GF-D8 (cell line): ENCODE measurements at regions not wholly inside any gene's neighbourhood (a gene's known extent, or its start where the extent isn't known, plus 50 kb on each side); places are given as distances from the start of the nearest gene placed in this dataset.
"Not testable (repeated sequence)": the region's sequence is repeated elsewhere in the genome, so short reads cannot be mapped to it uniquely, and the experiment has no call there.

ENCODE experiments used
- DNase-seq: peaks from one replicate; lab custom pipeline; 2025; lab: John Stamatoyannopoulos, UW

DNA sequence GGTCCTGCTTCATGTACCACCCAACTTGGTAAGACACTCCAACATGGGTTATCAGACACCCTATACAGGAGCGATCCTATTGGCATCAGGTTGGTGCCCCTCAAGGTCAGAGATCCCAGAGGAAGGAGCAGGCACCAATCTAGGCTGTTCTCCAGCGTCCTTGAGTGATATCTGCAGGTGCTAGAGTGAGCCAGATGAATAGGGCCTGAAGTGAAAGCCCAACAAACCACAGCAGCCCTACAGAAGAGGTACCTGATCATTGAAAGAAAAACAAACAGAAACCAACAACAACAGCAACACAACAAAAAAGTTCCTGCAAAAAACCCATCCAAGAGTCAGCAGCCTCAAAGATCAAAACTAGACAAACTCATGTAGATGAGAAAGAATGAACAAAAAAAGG is 584.8 kb downstream of the HINT1 start:
- no peak for DNase-seq

DNA sequence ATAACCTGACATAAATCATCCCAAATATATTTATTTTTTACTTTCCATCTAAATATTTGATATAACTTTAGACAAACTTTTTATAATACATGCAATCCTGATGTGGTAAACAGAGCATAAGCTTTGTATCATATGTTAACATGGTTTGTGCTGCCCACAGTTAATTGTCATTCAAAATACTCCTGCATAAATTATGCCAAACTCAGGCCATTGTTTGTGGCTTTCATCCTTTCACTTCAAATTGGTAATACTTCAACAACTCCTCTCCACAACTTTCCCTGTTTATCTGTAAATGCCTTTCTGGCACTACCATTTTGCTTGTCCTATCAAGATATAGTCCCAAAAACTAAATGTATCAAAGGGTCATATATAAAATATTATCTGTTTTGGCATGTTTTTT is 586.7 kb downstream of the HINT1 start:
- DNase-seq = no peak

DNA sequence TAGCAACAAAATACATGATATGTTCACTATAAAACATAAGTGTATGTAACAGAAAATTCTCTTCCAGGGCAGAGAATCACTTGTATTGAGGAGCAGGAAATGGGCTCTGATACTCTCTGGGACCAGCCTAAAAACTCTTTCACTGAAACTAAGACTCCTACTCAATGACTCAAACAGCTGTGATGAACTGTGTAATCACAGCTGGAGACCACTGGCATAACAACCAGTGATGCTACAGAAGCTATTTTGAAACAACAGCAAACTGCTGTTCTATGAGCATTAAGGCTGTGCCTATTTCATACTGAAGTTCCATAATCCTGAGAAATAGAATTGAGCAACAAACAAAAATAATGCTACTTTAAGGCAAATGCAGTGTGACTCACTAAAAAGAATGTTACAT is 594.0 kb downstream of the HINT1 start:
- DNase-seq = no peak

DNA sequence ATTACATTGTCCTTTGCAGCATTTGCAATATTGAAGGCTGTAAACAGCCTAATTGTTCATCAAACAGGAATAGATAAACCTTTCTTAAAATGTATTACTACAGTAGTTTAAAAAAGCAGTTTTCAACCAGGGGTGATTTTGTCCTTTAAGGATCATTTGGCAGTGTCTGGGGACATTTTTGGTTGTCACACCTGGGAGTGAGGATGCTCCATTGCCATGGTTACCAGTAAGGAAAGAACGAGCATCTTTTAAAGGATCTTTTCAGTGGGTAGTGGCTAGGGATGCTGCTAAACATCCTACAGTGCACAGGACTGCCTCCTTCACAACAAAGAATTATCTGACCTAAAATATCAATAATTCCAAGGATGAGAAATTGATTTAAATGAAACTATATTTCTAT is 596.3 kb downstream of the HINT1 start:
- no peak for DNase-seq

DNA sequence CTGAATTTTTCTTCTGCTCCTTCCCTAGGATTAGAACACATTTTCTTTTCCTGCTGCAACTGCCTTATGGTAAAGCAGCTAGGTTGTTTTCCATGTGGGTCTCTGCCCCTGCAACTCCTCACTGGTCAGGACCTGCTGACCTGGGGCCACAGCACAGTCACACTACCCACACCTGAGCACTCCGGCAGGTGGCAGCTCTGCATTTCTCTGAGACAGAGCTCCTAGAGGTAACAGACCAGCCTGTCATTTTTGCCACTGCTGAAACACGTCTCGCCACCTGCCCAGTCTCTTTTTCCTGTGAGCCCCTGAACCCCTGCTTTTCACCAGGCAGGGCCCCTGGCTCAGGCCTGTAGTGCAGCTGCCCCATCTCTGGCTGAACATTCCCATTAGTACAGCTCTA is 609.6 kb downstream of the HINT1 start:
- no peak for DNase-seq

DNA sequence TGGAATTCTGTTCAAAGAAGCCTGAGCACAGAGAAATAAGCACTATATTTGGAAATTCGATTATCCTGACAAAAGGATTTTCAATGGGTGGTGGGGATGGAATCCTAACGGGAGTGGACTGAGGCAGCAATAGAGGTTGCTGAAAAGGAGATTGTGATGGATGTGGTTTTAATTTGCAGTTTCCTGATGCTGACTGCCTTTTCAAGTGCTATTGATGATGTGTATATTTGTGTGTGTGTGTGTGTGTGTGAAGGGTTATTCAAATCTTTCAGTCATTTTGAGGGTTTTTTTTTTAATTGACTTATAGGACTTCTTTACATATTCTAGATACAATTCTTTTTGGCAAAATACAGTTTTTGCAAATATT is 614.5 kb downstream of the HINT1 start:
- DNase-seq = no peak

DNA sequence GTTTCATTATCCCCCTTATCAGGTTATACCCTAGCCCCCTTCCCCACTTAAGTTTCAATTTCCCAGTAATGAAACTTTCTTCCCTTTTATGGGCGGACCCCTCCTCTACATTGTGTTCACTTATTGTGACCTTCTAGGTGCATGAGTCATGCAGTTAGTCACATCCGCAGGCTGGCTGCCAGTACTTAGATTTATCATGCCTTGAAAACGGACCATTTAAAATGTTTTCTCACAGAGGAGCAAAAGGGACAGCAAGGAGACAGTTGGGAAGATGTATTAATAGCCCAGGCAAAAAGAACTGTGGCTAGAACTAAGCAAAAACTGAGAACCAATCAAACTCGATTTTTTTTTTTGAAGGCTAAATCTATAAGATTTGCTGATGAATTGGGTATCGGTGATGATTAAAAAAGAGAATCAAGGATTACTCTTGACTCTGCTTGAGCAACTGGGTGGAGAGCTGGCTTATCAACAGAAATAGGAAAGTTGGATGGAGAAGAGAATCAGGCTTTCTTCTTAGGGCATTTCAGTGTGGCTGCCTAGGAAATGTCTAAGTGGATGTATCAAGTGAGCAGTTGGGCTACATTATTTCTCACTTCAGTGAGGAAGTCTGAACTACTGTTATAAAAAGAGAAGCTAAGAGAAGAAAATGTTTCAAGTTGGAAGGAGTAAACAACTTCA is 615.0 kb downstream of the HINT1 start:
- no peak for DNase-seq

DNA sequence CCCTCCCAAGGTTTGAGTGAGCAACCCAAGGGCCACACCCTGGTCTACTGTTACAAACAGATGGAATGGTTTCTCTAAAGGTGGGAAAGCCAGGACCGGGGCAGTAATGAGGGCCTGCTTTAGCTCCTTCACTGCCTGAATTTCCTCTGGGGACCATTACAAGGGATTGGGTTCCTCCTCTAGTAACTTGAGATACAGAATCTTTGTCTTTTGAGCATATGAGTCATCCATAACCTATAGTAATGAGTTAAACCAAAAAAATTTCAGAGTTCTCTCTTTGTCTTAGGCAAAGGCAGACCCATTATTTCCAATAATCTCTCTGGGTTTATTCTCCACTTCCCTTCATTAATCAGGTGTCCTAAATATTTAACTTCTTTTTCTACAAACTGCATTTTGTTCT is 618.8 kb downstream of the HINT1 start:
- DNase-seq = no peak

DNA sequence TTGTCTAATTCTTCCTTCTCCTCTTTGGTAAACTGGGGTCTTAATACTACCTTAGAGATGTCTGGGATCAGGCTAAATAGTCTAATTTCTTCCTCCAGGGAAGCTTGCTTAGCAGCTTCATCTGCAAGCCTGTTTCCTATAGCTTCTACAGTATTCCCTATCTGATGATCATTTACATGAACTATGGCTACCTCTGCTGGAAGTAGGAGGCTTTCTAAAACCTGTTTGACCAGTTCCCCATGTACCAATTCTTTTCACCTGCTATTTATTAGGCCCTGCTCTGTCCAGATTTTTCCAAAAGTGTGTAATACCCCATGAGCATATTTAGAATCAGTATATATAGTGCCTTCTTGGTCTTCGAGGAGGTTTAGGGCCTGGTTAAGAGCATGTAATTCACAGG is 619.8 kb downstream of the HINT1 start:
- no peak for DNase-seq

DNA sequence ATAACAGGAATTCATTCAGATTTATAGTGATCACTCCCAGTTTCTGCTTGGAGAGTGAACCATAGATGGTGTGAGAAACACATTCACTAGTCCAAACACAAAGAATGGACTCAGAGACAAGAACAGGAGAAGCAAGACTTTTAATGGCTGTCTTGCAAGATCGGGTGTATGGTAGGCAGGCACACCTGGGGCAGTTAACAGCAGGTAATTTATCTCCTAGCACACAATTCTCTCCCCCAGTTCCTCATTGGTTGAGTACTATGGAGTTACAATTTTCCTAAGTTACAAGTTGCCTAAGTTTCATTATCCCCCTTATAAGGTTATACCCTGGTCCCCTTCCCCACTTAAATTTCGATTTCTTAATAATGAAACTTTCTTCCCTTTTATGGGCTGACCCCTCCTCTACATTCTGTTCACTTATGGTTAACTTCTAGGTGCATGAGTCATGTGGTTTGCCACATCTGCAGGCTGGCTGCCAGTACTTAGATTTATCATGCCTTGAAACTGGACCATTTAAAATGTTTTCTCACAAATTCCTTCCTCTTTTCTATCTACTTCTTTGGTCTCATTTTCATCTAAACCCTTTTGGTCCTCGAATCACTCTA is 623.3 kb downstream of the HINT1 start:
- DNase-seq = no peak

DNA sequence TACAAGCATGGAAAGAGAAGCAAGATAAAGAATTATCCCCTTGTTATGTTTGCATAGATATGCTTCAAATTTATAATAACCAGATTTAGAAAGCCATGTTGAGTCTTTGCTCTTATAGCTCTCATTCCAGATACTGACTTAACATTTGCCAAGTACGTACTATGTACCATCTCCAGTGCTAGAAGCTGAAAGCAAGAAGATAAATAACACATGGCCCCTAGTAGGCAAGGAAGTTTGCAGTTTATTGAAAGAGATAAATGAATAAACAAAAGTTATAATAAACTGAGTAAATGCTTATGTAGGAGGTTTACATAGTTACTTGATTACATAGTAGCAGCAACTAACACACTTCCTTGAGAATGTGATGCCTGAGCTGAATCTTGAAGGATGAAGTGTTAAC is 628.4 kb downstream of the HINT1 start:
- DNase-seq = no peak

DNA sequence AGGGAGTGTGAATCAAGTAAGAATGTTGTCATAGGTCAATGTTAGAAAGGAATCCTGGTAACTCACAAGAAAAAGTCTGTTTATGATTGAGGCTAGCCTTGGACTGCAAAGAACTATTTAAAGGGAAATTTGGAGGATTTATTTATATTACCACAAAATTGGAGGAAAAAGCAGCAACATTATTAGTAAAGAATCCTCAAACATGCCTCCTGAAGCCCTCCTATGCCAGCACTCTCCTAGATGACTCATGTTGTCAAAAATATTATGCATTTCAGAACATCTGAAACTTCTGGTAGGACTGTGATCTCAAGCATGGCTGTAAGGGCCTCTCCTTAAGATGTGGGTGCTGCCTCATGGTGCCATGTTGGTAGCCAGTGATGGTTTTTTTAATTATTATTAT is 628.5 kb downstream of the CHSY3 start:
- no peak for DNase-seq

DNA sequence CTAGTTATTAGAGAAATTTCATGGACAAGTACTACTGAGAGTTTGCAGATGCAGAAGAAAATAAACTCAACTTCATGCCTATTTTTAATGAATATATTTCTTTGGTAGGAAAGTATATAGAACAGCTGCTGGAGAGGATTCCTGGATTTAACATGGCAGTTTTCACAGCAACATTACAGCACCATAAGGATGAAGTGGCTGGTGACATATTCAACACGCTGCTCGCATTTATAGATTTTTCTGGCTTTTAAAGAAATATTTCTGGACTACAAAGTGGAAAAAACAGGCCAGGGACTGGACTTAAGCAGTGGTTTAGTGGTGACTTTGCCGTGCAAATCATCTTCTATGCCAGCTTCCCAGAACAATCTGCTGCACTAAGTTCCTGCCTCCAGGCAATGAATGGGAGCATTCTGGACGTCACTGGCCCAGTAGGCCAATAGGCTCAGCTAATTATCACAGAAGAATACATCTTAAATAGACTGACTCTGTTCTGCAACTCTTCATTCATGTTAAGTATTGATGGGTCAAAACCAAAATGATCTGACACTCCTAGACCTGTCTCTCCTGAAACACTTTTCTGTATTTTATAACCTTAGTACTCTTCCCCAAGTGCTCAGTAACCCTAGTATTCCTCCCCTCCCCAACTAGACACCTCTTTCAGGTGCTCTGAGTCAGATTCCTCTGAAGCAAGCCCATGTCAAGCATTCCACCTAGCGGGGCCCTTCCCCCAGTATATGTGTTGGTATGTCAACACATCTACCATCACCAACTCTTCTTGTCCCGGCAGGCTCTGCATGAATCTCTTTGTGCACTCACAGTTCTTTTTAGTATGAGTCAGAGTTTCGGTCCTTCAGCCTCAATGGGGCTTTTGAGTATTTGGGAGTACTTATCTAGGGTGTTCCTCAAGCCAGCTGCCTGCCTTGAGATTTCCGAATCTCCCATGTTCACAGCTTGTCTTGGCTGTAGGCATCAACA is 625.5 kb downstream of the CHSY3 start:
- DNase-seq = no peak

DNA sequence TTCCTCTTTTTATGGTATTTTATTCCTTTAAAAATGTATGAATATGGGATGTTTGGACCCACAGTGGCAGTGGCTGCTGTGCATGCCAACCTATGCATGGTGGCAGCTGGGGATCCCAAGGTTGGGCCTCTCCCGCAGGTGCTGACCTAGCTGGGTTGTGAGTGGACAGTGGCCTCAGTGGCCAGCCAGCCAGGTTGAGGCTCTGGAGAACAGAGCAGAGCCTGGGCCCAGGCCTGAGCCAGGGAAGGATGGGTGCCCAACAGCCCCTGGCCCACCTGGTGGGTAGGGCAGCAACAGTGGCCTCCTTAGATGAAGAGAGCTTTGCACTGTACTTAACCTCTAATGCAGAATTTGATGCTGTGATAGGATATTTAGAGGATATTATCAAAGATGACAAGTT is 624.8 kb downstream of the CHSY3 start:
- no peak for DNase-seq

DNA sequence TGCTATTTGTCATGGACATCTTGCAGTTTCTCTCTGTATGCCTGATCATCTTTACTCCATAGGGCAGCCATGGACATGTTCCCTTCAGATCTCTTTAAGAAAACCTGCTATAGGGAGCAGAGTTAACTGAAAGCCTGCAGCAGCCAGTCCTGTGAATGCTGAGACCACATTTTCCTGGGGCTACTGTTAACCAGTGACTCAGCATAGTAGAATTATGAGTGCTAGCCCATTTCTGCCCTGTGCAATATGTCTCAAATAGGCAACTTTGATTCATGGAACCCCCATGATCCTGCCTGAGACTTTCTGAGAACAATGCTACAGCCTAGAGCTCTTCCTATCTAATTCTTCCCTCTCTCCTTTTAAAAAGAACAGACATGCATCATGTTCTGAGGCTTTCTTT is 624.2 kb downstream of the CHSY3 start:
- DNase-seq = no peak

DNA sequence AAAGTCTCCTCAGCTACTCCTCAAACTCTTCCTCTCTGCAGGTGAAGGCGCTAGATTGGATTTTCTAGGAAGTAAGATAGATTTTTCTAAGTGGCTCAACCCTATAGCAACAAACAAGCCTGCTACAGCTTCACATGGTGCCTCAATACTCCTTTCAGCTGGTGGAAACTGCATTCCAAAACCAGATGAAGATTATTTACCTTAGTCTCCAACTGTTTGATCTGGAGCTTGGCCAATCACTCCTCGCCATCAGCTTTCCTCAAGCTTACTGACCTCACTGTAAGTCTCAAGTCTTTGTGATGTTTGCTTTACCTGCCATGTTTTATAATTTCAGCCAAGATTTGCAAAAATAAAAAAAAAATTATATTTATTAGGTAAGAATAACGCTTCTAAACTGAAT is 622.4 kb downstream of the CHSY3 start:
- DNase-seq = no peak

DNA sequence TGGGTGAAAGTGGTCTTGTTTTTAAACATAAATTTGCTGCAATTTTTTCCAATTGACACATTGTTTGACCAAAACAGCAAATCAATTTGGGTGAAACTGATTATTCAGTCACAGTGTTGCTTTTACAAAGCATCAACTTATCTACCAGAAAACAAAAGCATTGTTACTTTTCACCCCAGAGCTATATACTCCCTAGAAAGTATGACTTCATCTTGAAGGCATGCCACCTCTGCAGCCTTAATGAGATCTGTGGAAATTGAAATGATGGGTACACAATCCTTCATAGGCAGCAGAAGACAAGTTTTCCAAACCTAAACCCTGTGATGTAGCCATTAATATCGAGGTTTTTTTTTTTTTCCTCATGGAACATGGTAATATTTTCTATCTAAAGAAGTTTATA is 615.9 kb downstream of the CHSY3 start:
- no peak for DNase-seq

DNA sequence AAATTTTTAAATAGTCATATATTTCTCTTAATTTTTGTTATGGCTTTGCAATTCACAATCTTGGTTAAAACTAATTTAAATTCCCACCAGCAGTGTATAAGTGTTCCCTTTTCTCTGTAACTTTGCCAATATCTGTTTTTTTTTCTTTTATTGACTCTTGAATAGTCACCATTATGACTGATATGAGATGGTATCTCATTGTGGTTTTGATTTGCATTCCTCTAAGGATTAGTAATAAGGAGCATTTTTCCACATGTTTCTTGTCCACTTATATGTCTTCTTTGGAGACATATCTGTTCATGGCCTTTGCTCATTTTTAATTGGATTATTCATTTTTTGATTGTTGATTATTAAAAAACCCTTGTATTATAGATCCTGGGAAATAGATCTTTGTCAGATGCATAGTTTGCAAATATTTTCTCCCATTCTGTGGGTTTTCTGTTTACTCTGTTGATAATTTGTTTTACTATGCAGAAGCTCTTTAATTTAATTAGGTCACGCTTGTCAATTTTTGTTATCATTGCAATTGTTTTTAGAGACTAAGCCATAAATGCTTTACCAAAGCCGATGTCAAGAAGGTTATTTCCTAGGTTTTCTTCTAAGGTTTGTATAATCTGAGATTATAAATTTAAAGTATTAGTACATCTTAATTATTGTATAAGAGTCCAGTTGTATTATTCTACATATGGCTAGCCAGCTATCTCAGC is 610.9 kb downstream of the CHSY3 start:
- no peak for DNase-seq

DNA sequence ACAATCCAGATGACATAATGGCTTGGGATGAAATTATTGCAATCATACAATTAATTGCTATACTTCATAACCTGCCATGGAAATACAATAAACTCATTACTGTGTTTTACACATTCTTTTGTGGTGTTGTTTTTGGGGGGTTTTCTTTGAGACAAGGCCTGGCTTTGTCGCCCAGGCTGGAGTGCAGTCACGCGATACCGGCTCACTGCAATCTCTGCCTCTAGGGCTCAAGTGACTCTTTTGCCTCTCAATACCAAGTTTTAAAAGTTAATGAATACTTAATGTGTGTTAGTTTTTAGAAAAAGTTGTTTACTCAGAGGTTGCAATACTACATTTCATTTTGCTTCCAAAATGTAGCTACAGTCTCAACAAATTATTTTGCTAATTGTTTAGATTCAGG is 598.4 kb downstream of the CHSY3 start:
- no peak for DNase-seq

DNA sequence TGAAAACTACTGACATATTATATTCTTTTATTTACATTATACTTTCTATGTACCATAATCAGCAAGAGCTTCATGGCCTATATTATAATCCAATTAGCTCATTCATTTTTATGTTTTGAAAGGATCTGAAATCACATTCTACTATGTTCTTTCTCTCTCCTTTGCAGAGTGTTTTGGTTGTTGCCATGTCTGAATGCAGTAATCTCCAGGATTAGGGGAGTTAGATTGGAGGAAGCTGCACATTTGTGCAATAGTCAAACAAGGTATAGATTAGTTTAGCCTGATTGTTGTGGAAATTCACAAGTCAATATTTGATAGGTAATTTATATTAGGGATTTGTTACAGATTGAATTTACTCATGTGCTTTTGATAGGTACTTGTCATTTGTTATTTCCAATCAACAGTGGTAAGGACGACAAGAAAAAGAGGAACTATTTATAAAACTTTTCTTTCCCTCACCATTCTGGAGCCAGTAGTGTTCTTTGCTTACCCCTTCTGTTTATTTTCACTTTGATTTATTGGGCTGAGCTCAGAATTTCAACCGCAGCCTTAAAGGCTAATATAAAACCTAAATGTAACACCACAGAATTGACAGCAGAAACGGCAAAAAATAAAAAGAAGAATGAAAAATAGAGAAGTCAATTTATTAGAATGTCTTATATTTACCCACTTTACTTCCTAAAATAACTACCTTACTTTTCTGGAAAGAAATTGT is 597.0 kb downstream of the CHSY3 start:
- DNase-seq = no peak

DNA sequence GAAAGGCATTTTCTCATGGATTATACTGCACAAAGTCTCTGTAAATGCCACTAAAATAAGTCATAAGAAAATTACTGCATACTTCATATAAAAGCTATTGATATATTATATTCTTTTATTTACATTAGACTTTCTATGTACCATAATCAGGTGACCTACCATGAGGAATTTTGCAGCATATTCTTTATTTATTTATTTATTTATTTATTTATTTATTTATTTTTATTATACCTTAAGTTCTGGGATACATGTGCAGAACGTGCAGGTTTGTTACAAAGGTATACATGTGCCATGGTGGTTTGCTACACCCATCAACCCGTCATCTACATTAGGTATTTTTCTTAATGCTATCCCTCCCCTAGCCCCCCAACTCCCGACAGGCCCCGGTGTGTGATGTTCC is 596.2 kb downstream of the CHSY3 start:
- not testable (repeated sequence) for DNase-seq

DNA sequence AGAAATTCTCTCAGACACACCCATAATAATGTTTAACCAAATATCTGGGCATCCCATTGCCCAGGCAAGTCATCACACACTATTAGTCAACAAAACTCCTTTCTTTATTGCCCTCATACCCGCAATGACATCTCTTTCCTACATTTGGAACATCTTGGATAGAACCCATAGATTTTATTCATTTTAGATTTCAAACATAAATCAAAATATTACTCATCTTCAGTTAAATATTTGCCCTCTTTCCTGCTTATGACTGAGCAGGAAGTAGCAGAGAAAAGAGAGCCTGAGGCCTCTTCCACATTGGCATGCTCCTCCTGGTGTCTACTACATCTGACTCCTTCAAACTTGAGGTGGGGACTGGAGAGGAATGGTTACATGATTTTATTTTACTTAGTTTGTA is 592.0 kb downstream of the CHSY3 start:
- no peak for DNase-seq
